Neutrophil (primary cell): ENCODE measurements at regions not wholly inside any gene's neighbourhood (a gene's known extent, or its start where the extent isn't known, plus 50 kb on each side); places are given as distances from the start of the nearest gene placed in this dataset.

Source experiments
- H3K27ac ChIP-seq: fragments of 200-600 bp; sonication (generic); 2 replicates; pipeline ENCODE4 v1.5.1; 2016; ENCODE audit warnings: mild to moderate bottlenecking, moderate library complexity
- H3K27me3 ChIP-seq: fragments of 200-600 bp; sonication (generic); 2 replicates; pipeline ENCODE4 v1.6.0; 2016; ENCODE audit warnings: mild to moderate bottlenecking
- H3K36me3 ChIP-seq: fragments of 200-600 bp; sonication (generic); 2 replicates; pipeline ENCODE4 v1.5.1; 2017
- H3K4me1 ChIP-seq, 2 experiments: fragments of 200-600 bp in 1 of 2; sonication (generic) in 1 of 2; 1 replicate in 1 of 2; 2 replicates in 1 of 2; pipeline versions ENCODE4 v1.5.1 to v1.6.1; 2013 to 2016; ENCODE audit warnings: low read depth in 1 of 2, low read length in 1 of 2, mild to moderate bottlenecking in 1 of 2, moderate library complexity in 1 of 2; ENCODE audit not compliant: control insufficient read depth in 1 of 2, insufficient read depth in 1 of 2
- H3K4me3 ChIP-seq, 2 experiments: fragments of 200-600 bp in 1 of 2; sonication (generic) in 1 of 2; 1 replicate in 1 of 2; 2 replicates in 1 of 2; pipeline ENCODE4 v1.5.1; 2013 to 2016; ENCODE audit warnings: low read depth in 1 of 2, low read length in 1 of 2, mild to moderate bottlenecking in 1 of 2, moderate library complexity in 1 of 2
- H3K9me3 ChIP-seq: fragments of 200-600 bp; sonication (generic); 2 replicates; pipeline ENCODE4 v1.5.1; 2016
- TF ChIP-seq, protein P1 (sequence below): fragments of 200-600 bp; sonication (generic); IDR thresholded peaks from 2 replicates; pipeline ENCODE4 v1.5.1; 2016; ENCODE audit warnings: antibody characterized with exemption

DNA sequence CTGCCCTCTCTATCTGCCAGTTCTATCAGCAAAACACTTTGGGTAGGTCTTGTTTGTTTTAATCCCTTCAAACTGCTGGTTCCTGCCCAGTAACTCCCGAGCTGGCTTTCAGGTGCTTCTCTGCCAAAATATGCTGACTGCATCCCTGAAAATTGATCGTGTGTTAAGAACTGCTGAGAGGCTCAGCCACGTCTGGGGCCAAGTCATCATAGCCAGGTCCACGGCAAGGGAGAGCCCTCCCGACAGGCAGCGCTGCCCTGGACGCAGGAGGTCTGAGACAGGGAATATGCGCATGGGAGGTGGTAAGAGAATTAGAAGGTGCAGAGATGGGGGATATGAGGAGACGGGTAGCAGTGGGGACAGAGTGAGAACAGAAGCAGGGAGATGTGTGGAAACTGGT, 179.7 kb upstream of the TOPAZ1 start:
- no peaks in the 10 kb centered on the region for H3K4me1 ChIP-seq
- no peak overlapping the region for H3K27ac ChIP-seq
- TF ChIP-seq, protein P1, sequence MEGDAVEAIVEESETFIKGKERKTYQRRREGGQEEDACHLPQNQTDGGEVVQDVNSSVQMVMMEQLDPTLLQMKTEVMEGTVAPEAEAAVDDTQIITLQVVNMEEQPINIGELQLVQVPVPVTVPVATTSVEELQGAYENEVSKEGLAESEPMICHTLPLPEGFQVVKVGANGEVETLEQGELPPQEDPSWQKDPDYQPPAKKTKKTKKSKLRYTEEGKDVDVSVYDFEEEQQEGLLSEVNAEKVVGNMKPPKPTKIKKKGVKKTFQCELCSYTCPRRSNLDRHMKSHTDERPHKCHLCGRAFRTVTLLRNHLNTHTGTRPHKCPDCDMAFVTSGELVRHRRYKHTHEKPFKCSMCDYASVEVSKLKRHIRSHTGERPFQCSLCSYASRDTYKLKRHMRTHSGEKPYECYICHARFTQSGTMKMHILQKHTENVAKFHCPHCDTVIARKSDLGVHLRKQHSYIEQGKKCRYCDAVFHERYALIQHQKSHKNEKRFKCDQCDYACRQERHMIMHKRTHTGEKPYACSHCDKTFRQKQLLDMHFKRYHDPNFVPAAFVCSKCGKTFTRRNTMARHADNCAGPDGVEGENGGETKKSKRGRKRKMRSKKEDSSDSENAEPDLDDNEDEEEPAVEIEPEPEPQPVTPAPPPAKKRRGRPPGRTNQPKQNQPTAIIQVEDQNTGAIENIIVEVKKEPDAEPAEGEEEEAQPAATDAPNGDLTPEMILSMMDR: no peak

DNA sequence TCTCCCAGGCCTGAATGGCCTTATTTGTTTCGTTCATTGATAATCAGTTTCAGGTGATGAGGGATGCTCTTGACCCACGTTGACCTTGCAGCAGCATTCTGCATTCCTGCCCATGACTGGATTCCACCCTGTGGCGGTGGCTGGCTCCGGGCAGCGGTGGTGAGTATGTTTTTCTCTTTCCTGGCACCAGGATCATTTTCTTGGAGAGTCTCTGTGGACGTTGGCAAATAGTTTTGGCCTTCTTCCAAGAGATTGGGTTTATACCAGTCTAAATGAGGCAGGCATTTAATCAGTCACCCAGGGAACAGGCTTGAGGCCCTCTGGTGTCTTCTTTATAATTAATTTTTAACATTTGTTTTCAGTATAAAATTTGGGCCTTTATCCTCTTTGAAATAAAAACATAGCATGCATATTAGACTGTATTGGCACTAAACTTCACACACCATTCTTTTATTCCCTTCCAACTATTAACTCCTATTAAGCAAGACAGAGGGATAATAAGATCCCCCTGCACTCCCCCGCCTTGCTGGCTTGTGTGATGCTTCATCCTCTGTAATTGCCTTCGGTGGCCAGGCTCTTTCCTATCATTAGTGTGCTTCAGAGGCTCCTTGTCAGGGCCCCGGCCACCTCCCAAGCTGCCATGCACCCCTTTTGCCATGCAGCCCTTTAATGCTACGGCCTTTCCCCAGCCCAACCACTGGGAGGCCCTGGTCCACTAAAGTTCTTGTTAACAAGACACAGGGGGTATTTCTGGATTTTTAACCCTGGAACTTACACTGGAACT, 176.2 kb upstream of the TOPAZ1 start:
- Histone ChIP-seq H3K4me1 (no peaks in the 10 kb centered on the region), H3K27ac (no peak overlapping the region), H3K4me3 (no peak overlapping the region), H3K9me3 (no peaks in the 10 kb centered on the region), H3K36me3 (no peaks in the 10 kb centered on the region), H3K27me3 (peaks cover 40% of the 10 kb centered on the region)
- TF ChIP-seq, protein P1: no peak

More for the DNA sequence above, 179.7 kb upstream of the TOPAZ1 start:
- H3K4me3 ChIP-seq: no peak overlapping the region
- no peaks in the 10 kb centered on the region for H3K9me3 ChIP-seq
- H3K36me3 ChIP-seq: no peaks in the 10 kb centered on the region
- peaks cover 55% of the 10 kb centered on the region for H3K27me3 ChIP-seq

DNA sequence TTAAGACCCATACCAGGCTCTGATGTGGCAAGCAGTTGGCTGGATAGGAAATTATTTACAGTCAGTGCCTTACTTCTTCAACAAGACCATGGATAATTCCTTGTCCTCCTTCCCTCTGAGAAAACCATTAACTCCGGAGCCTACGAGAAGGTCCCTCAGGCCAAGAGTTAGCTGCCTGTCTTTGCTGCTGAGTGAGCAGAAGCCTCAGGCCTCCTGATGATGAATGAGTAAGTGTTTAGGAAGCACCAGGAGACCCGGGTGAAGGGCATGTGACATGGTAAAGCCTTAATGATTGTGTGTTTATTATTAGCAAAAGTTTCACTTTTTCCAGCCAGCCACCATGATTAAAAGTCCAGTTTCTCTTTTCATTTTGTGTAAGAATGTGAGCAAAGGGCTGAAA, 174.9 kb upstream of the TOPAZ1 start:
- Histone ChIP-seq H3K4me1 (no peaks in the 10 kb centered on the region), H3K27ac (no peak overlapping the region), H3K27me3 (peaks cover 39% of the 10 kb centered on the region), H3K9me3 (no peaks in the 10 kb centered on the region), H3K4me3 (no peak overlapping the region), H3K36me3 (no peaks in the 10 kb centered on the region)
- TF ChIP-seq, protein P1: no peak

DNA sequence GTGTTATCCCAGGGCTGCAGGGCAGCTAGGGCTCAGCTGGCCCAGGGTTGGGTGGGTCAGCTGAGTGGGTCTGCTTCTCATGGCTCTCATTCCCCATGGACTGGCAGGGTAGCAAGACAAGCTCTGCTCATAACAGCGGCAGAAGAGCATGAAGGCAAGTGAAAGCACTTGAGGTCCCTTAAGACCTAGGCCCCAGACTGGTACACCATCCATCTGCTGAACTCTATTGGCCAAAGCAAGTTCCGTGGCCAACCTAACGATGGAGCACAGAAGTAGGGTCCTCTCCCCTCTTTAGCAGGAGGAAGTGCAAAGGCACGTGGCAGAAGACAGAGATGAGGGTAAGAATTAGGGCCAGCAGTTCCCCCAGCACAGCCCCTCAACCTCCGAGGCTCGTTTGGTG, 174.3 kb upstream of the TOPAZ1 start:
- H3K9me3 ChIP-seq: no peaks in the 10 kb centered on the region
- H3K27me3 ChIP-seq: peaks cover 35% of the 10 kb centered on the region
- no peak overlapping the region for H3K27ac ChIP-seq
- no peaks in the 10 kb centered on the region for H3K4me1 ChIP-seq
- TF ChIP-seq, protein P1: no peak
- H3K36me3 ChIP-seq: no peaks in the 10 kb centered on the region
- H3K4me3 ChIP-seq: no peak overlapping the region

- H3K36me3 ChIP-seq: no peaks in the 10 kb centered on the region
- no peak overlapping the region for H3K4me3 ChIP-seq
- TF ChIP-seq, protein P1: no peak
- no peaks in the 10 kb centered on the region for H3K9me3 ChIP-seq
- H3K27ac ChIP-seq: no peak overlapping the region
- peaks cover 31% of the 10 kb centered on the region for H3K27me3 ChIP-seq
- no peaks in the 10 kb centered on the region for H3K4me1 ChIP-seq
Observed at GRCh38 chr3:44068753-44069152, 172.9 kb upstream of the TOPAZ1 start.
